ENCODE measurements at regions not wholly inside any gene's neighbourhood (a gene's known extent, or its start where the extent isn't known, plus 50 kb on each side); places are given as distances from the start of the nearest gene placed in this dataset.

- TF ChIP-seq EZH2phosphoT487 (IDR thresholded peaks at IDR 0.05; ENCODE audit: borderline replicate concordance) (no peak), CTCF (conservative IDR thresholded peaks at IDR 0.05; ENCODE audit: low read length) (no peak)
Observed at GRCh38 chrX:809081-809480, 178.5 kb downstream of the SHOX start.

Measured in Loucy (cell line).